WTC11 (cell line): ENCODE measurements at regions not wholly inside any gene's neighbourhood (a gene's known extent, or its start where the extent isn't known, plus 50 kb on each side); places are given as distances from the start of the nearest gene placed in this dataset.

Experiments used
- ATAC-seq: fragments of 200-7000 bp; cut with Tn5 transposase; 2 replicates; pipeline ENCODE4 v1.10.0; 2021; ENCODE audit warnings: mild to moderate bottlenecking, moderate library complexity
- CTCF ChIA-PET: fragments of 300-600 bp; sonication (Branson Sonifier 250); formaldehyde crosslinking; loops from one replicate; lab custom pipeline; 2021; ENCODE audit warnings: antibody characterized with exemption; lab: Charles Lee
- POLR2A ChIA-PET: fragments of 350-600 bp; sonication (Branson Sonifier 250); formaldehyde crosslinking; loops from one replicate; lab custom pipeline; 2021; ENCODE audit warnings: antibody characterized with exemption; lab: Charles Lee
- DNase-seq: peaks from one replicate; pipeline ENCODE4 v3.0.0; 2021; ENCODE audit warnings: low spot score
- H3K27ac Mint-ChIP-seq: 2 replicates; pipeline ENCODE4 v1.8.0; 2021; ENCODE audit warnings: mixed read lengths
- H3K27me3 Mint-ChIP-seq: 2 replicates; pipeline ENCODE4 v1.8.0; 2021; ENCODE audit warnings: low read depth, mild to moderate bottlenecking, moderate library complexity, mixed read lengths
- H3K36me3 Mint-ChIP-seq: 2 replicates; pipeline ENCODE4 v1.8.0; 2021; ENCODE audit warnings: mixed read lengths
- H3K4me1 Mint-ChIP-seq: 2 replicates; pipeline ENCODE4 v1.8.0; 2022; ENCODE audit warnings: mixed read lengths
- H3K4me3 Mint-ChIP-seq: 2 replicates; pipeline ENCODE4 v1.8.0; 2021; ENCODE audit warnings: mild to moderate bottlenecking, moderate library complexity, mixed read lengths
- H3K9me3 Mint-ChIP-seq: 2 replicates; pipeline ENCODE4 v1.8.0; 2021; ENCODE audit warnings: mixed read lengths
- CBFB ChIP-seq: sonication (generic); formaldehyde crosslinking; IDR thresholded peaks from 2 replicates; pipeline ENCODE4 v1.8.1; 2022; ENCODE audit warnings: mild to moderate bottlenecking, low read depth, missing genetic modification reagents
- ETV6 ChIP-seq: sonication (generic); formaldehyde crosslinking; IDR thresholded peaks from 2 replicates; pipeline ENCODE4 v1.8.1; 2022; ENCODE audit warnings: mild to moderate bottlenecking, missing genetic modification reagents
- GRHL2 ChIP-seq: fragments of 250-450 bp; sonication (Bioruptor Pico); IDR thresholded peaks from 2 replicates; pipeline ENCODE4 v1.8.0; 2022; ENCODE audit warnings: mild to moderate bottlenecking, moderate library complexity; ENCODE audit not compliant: insufficient replicate concordance, severe bottlenecking
- HMGA2 ChIP-seq: fragments of 250-450 bp; sonication (Bioruptor Pico); IDR thresholded peaks from 2 replicates; pipeline ENCODE4 v1.4.0; 2021; ENCODE audit warnings: mild to moderate bottlenecking, moderate library complexity
- NFATC4 ChIP-seq: fragments of 250-450 bp; sonication (Bioruptor Pico); IDR thresholded peaks from 2 replicates; pipeline ENCODE4 v1.9.0; 2021; ENCODE audit warnings: mild to moderate bottlenecking
- NR3C1 ChIP-seq: sonication (generic); formaldehyde crosslinking; conservative IDR thresholded peaks from 2 replicates; pipeline ENCODE4 v1.8.1; 2023; ENCODE audit warnings: low read depth, mild to moderate bottlenecking, missing genetic modification reagents
- SMAD3 ChIP-seq: sonication (generic); formaldehyde crosslinking; IDR thresholded peaks from 2 replicates; pipeline ENCODE4 v1.8.0; 2022; ENCODE audit warnings: missing genetic modification reagents, mild to moderate bottlenecking, borderline replicate concordance
- ZBTB21 ChIP-seq: sonication (generic); formaldehyde crosslinking; IDR thresholded peaks from 2 replicates; pipeline ENCODE4 v1.8.1; 2023; ENCODE audit warnings: mild to moderate bottlenecking, missing genetic modification reagents, borderline replicate concordance
- ZNF138 ChIP-seq: sonication (generic); formaldehyde crosslinking; conservative IDR thresholded peaks from 2 replicates; pipeline ENCODE4 v1.8.1; 2022; ENCODE audit warnings: mild to moderate bottlenecking, moderate library complexity, missing genetic modification reagents
- ZNF423 ChIP-seq: fragments of 250-450 bp; sonication (Bioruptor Pico); IDR thresholded peaks from 2 replicates; pipeline ENCODE4 v2.1.2; 2022; ENCODE audit warnings: mild to moderate bottlenecking, moderate library complexity
- TF ChIP-seq, protein P1 (sequence below): sonication (generic); formaldehyde crosslinking; IDR thresholded peaks from 2 replicates; pipeline ENCODE4 v1.8.0; 2023; ENCODE audit warnings: missing genetic modification reagents
- TF ChIP-seq, protein P2 (sequence below): sonication (generic); formaldehyde crosslinking; IDR thresholded peaks from 2 replicates; pipeline ENCODE4 v1.8.0; 2022; ENCODE audit warnings: mild to moderate bottlenecking, missing genetic modification reagents
- TF ChIP-seq, protein P3 (sequence below): fragments of 250-450 bp; sonication (Bioruptor Pico); IDR thresholded peaks from 2 replicates; pipeline ENCODE4 v2.1.2; 2022; ENCODE audit warnings: mild to moderate bottlenecking, moderate library complexity
- TF ChIP-seq, protein P4 (sequence below): sonication (generic); formaldehyde crosslinking; IDR thresholded peaks from 2 replicates; pipeline ENCODE4 v1.8.1; 2022; ENCODE audit warnings: low read depth, mild to moderate bottlenecking, moderate library complexity, missing genetic modification reagents, borderline replicate concordance
- TF ChIP-seq, protein P5 (sequence below): fragments of 250-450 bp; sonication (Bioruptor Pico); IDR thresholded peaks from 2 replicates; pipeline ENCODE4 v1.9.0; 2021; ENCODE audit warnings: mild to moderate bottlenecking, borderline replicate concordance
- TF ChIP-seq, protein P6 (sequence below): sonication (generic); formaldehyde crosslinking; IDR thresholded peaks from 2 replicates; pipeline ENCODE4 v1.8.0; 2022; ENCODE audit warnings: mild to moderate bottlenecking, missing genetic modification reagents
- TF ChIP-seq, protein P7 (sequence below): sonication (generic); formaldehyde crosslinking; IDR thresholded peaks from 2 replicates; pipeline ENCODE4 v1.8.0; 2023; ENCODE audit warnings: mild to moderate bottlenecking, missing genetic modification reagents
- TF ChIP-seq, protein P8 (sequence below): sonication (generic); formaldehyde crosslinking; IDR thresholded peaks from 2 replicates; pipeline ENCODE4 v1.8.1; 2023; ENCODE audit warnings: mild to moderate bottlenecking, moderate library complexity, missing genetic modification reagents

DNA sequence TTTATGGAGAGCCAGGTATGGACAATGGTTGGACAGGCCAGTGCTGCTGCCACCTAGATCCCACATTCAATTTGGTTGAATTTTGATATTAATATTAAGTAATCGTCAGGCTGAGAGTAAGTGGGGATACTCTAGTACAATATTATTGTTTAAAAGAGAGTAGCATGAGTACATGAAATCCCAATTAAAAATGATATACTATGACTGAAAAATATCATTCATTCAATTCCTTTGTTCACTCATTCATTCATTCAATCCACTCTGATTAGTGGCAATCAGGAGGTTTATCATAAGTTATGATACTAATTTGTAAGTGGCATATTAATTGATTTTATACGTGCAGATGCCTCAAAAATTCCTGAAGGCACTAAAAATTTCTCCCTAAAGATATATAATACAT, 224.2 kb downstream of the DMRT2 start:
- DNase-seq (no peak), ATAC-seq (no peak)
- Mint-ChIP-seq H3K4me3 (no peak overlapping the region), H3K27me3 (no peaks in the 10 kb centered on the region), H3K27ac (no peak overlapping the region), H3K4me1 (peaks cover 17% of the 10 kb centered on the region), H3K36me3 (no peaks in the 10 kb centered on the region), H3K9me3 (no peaks in the 10 kb centered on the region)
- ChIA-PET CTCF (no interaction called here), POLR2A (no interaction called here)
- no peak for TF ChIP-seq HMGA2
- TF ChIP-seq, protein P1, sequence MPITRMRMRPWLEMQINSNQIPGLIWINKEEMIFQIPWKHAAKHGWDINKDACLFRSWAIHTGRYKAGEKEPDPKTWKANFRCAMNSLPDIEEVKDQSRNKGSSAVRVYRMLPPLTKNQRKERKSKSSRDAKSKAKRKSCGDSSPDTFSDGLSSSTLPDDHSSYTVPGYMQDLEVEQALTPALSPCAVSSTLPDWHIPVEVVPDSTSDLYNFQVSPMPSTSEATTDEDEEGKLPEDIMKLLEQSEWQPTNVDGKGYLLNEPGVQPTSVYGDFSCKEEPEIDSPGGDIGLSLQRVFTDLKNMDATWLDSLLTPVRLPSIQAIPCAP (CRISPR knock-in tag): no peak
- no peak for TF ChIP-seq SMAD3 (CRISPR knock-in tag)
- TF ChIP-seq, protein P2, sequence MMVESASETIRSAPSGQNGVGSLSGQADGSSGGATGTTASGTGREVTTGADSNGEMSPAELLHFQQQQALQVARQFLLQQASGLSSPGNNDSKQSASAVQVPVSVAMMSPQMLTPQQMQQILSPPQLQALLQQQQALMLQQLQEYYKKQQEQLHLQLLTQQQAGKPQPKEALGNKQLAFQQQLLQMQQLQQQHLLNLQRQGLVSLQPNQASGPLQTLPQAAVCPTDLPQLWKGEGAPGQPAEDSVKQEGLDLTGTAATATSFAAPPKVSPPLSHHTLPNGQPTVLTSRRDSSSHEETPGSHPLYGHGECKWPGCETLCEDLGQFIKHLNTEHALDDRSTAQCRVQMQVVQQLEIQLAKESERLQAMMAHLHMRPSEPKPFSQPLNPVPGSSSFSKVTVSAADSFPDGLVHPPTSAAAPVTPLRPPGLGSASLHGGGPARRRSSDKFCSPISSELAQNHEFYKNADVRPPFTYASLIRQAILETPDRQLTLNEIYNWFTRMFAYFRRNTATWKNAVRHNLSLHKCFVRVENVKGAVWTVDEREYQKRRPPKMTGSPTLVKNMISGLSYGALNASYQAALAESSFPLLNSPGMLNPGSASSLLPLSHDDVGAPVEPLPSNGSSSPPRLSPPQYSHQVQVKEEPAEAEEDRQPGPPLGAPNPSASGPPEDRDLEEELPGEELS (CRISPR knock-in tag): no peak
- TF ChIP-seq, protein P3, sequence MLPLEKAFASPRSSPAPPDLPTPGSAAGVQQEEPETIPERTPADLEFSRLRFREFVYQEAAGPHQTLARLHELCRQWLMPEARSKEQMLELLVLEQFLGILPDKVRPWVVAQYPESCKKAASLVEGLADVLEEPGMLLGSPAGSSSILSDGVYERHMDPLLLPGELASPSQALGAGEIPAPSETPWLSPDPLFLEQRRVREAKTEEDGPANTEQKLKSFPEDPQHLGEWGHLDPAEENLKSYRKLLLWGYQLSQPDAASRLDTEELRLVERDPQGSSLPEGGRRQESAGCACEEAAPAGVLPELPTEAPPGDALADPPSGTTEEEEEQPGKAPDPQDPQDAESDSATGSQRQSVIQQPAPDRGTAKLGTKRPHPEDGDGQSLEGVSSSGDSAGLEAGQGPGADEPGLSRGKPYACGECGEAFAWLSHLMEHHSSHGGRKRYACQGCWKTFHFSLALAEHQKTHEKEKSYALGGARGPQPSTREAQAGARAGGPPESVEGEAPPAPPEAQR (CRISPR knock-in tag): no peak
- TF ChIP-seq, protein P4, sequence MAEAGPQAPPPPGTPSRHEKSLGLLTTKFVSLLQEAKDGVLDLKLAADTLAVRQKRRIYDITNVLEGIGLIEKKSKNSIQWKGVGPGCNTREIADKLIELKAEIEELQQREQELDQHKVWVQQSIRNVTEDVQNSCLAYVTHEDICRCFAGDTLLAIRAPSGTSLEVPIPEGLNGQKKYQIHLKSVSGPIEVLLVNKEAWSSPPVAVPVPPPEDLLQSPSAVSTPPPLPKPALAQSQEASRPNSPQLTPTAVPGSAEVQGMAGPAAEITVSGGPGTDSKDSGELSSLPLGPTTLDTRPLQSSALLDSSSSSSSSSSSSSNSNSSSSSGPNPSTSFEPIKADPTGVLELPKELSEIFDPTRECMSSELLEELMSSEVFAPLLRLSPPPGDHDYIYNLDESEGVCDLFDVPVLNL (CRISPR knock-in tag): no peak
- TF ChIP-seq, protein P5, sequence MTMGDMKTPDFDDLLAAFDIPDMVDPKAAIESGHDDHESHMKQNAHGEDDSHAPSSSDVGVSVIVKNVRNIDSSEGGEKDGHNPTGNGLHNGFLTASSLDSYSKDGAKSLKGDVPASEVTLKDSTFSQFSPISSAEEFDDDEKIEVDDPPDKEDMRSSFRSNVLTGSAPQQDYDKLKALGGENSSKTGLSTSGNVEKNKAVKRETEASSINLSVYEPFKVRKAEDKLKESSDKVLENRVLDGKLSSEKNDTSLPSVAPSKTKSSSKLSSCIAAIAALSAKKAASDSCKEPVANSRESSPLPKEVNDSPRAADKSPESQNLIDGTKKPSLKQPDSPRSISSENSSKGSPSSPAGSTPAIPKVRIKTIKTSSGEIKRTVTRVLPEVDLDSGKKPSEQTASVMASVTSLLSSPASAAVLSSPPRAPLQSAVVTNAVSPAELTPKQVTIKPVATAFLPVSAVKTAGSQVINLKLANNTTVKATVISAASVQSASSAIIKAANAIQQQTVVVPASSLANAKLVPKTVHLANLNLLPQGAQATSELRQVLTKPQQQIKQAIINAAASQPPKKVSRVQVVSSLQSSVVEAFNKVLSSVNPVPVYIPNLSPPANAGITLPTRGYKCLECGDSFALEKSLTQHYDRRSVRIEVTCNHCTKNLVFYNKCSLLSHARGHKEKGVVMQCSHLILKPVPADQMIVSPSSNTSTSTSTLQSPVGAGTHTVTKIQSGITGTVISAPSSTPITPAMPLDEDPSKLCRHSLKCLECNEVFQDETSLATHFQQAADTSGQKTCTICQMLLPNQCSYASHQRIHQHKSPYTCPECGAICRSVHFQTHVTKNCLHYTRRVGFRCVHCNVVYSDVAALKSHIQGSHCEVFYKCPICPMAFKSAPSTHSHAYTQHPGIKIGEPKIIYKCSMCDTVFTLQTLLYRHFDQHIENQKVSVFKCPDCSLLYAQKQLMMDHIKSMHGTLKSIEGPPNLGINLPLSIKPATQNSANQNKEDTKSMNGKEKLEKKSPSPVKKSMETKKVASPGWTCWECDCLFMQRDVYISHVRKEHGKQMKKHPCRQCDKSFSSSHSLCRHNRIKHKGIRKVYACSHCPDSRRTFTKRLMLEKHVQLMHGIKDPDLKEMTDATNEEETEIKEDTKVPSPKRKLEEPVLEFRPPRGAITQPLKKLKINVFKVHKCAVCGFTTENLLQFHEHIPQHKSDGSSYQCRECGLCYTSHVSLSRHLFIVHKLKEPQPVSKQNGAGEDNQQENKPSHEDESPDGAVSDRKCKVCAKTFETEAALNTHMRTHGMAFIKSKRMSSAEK (CRISPR knock-in tag): no peak
- TF ChIP-seq ZBTB21 (CRISPR knock-in tag): no peak
- no peak for TF ChIP-seq NR3C1 (CRISPR knock-in tag)
- no peak for TF ChIP-seq ETV6 (CRISPR knock-in tag)
- TF ChIP-seq ZNF423 (CRISPR knock-in tag): no peak
- TF ChIP-seq, protein P6, sequence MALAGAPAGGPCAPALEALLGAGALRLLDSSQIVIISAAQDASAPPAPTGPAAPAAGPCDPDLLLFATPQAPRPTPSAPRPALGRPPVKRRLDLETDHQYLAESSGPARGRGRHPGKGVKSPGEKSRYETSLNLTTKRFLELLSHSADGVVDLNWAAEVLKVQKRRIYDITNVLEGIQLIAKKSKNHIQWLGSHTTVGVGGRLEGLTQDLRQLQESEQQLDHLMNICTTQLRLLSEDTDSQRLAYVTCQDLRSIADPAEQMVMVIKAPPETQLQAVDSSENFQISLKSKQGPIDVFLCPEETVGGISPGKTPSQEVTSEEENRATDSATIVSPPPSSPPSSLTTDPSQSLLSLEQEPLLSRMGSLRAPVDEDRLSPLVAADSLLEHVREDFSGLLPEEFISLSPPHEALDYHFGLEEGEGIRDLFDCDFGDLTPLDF: no peak
- TF ChIP-seq ZNF138 (CRISPR knock-in tag): no peak
- no peak for TF ChIP-seq NFATC4 (CRISPR knock-in tag)

DNA sequence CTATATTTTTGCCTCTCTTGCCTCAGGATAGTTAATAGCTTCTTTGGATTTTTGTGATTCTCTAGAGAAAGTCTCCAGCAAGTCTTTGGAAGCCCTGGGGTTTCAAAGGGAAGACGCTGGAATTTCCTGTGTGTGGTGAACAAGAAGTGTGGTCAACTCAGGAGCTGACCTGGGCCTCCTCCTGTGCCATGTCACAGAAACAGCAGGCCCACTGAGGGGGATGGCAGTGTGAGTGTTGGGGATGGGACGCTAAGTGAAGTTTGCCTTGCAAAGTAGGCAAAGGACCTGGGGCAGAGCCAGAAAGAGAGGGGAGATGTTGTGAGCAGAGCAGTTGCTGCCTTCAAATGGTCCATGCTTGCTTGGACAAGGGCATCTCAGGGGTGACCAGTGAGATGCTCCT, 226.3 kb downstream of the DMRT2 start:
- no peaks in the 10 kb centered on the region for H3K27me3 Mint-ChIP-seq
- H3K9me3 Mint-ChIP-seq: no peaks in the 10 kb centered on the region
- H3K4me1 Mint-ChIP-seq: peaks cover 12% of the 10 kb centered on the region
- ChIA-PET CTCF (no interaction called here), POLR2A (interaction anchor here (0.7 kb wide), 1 partner anchor 43 kb away, joined by 4 read pairs; no protein-coding TSS in a partner anchor)
- no peak for DNase-seq
- H3K27ac Mint-ChIP-seq: no peak overlapping the region
- no peaks in the 10 kb centered on the region for H3K36me3 Mint-ChIP-seq
- ATAC-seq: no peak; the same call in 1 of the 2 replicates
- no peak overlapping the region for H3K4me3 Mint-ChIP-seq
- TF ChIP-seq ZNF423 (CRISPR knock-in tag) (0 out of 2 replicates have a peak, but pooled peaks have one; percentile 20), CBFB (CRISPR knock-in tag) (no peak), GRHL2 (CRISPR knock-in tag) (no peak)
- TF ChIP-seq, protein P7, sequence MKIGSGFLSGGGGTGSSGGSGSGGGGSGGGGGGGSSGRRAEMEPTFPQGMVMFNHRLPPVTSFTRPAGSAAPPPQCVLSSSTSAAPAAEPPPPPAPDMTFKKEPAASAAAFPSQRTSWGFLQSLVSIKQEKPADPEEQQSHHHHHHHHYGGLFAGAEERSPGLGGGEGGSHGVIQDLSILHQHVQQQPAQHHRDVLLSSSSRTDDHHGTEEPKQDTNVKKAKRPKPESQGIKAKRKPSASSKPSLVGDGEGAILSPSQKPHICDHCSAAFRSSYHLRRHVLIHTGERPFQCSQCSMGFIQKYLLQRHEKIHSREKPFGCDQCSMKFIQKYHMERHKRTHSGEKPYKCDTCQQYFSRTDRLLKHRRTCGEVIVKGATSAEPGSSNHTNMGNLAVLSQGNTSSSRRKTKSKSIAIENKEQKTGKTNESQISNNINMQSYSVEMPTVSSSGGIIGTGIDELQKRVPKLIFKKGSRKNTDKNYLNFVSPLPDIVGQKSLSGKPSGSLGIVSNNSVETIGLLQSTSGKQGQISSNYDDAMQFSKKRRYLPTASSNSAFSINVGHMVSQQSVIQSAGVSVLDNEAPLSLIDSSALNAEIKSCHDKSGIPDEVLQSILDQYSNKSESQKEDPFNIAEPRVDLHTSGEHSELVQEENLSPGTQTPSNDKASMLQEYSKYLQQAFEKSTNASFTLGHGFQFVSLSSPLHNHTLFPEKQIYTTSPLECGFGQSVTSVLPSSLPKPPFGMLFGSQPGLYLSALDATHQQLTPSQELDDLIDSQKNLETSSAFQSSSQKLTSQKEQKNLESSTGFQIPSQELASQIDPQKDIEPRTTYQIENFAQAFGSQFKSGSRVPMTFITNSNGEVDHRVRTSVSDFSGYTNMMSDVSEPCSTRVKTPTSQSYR: no peak
- TF ChIP-seq, protein P8, sequence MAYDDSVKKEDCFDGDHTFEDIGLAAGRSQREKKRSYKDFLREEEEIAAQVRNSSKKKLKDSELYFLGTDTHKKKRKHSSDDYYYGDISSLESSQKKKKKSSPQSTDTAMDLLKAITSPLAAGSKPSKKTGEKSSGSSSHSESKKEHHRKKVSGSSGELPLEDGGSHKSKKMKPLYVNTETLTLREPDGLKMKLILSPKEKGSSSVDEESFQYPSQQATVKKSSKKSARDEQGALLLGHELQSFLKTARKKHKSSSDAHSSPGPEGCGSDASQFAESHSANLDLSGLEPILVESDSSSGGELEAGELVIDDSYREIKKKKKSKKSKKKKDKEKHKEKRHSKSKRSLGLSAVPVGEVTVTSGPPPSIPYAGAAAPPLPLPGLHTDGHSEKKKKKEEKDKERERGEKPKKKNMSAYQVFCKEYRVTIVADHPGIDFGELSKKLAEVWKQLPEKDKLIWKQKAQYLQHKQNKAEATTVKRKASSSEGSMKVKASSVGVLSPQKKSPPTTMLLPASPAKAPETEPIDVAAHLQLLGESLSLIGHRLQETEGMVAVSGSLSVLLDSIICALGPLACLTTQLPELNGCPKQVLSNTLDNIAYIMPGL (CRISPR knock-in tag): no peak
